ENCODE measurements at regions not wholly inside any gene's neighbourhood (a gene's known extent, or its start where the extent isn't known, plus 50 kb on each side); places are given as distances from the start of the nearest gene placed in this dataset.
"Not testable (repeated sequence)": the region's sequence is repeated elsewhere in the genome, so short reads cannot be mapped to it uniquely, and the experiment has no call there.

DNA sequence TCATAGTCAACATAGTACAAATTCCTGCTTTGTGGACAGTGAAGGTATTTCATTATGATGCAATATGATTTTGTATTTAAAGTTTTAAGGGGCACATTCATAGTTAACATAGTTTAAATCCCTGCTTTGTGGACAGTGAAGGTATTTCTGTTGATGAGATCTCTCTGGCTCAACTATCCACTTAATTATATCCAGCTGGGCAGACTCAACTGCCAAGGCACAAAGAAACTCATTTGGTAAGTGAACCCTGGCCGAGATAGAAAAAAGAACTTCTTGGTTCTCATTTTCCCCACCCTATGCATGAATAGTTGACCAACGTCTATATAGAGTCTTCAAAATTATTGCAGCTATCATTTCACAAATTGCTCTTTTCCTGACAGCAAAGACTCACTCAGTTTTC is 1194.6 kb downstream of the NCAM2 start:
- DNase-seq, result no peak

DNA sequence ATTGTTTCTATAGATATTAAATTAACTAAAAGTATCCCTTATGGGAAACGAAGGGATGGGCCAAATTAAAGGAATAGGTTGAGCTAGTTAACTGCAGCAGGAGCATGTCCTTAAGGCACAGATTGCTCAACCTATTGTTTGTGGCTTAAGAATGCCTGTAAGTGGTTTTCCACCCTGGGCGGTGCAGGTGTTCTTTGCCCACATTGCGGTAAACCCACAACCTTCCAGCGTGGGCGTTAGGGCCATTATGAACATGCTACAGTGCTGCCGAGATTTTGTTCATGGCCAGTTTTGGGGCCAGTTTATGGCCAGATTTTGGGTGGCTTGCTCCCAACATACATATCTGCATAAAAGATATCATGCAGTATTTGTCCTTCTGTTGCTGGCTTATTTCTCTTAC is 1196.8 kb downstream of the NCAM2 start:
- not testable (repeated sequence) for DNase-seq

DNA sequence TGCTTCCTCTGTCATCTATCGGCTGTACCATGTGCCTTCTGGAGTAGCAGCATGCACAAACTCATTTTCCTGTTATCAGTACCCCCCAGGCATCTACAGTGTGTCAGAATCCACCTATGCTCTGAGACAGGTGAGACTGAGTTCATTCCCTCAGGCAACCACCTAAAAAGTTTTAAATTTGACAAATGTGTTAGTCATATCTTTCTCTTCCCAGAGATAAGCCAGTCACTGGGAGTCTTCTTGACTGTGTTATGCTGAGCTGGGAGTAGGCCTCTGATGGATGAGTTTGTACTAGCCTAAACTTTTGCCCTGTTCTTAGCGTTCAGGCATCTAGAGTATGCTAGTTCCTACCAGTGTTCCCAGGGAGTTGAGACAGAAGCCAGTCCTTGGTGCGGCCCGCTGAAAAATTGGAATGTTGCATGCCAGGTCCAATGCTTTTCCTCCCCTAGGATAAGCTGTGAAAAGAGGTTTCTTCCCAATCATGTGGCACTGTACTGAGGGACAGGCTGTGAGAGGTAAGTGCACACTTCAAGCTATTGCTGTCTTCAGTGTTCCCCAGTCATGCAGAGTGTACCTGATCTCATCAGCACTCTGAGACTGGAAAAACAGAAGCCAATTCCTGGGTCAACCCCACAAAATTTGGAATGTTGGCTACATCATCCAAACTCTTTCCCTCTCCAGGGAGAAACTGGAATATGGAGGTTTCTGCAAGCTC is 1202.3 kb downstream of the NCAM2 start:
- no peak for DNase-seq

DNA sequence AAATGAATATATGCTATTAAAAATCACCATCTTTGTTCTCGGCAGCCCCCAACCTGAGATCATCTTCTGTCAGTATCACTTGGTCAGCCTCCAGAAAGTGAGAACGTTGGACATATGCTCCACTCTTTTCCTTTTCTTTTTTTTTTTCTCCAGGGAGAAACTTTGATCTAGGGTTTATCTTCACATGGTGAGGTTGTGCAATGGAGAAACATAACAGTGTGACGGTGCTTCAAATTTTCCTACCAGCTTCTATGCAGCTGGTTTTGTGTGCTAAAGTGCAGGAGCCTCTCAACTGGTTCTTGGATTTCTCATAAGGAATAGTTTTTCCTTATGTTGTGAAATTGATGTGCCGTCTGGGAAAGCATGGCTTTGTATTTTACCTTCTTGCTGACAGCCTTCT is 1202.9 kb downstream of the NCAM2 start:
- no peak for DNase-seq

DNA sequence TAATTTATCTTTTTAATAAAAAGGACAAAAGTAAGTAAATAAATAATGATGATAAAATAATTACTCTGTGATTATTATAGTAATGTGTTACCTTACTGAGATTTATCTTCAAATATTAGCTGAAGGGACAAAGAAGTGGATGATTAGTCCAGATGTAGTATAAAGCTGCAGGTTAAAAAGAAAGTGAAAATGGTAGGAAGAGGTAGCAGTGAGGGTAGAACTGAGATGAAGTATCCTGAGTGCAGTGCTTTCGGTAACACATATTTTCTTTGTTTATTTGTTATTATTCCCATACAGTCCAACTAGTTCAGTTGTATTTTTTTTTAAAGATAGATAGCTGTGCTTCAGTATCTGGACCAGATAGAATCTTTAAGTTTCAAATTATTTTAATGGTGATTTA is 1203.5 kb downstream of the NCAM2 start:
- DNase-seq, result no peak

DNA sequence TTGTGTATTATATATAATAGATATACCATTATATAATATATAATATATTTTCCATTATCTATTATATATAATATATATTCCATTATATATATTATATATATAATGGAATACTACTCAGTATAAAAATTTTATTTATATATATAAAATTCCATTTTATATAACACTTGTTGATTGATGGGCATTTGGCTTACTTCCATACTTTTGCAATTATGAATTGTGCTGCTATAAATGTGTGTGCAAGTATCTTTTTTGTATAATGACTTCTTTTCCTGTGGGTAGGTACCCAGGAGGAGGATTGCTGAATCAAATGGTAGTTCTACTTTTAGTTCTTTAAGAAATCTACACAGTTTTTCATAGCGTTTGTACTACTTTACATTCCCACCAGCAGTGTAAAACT is 1211.1 kb downstream of the NCAM2 start:
- no peak for DNase-seq

DNA sequence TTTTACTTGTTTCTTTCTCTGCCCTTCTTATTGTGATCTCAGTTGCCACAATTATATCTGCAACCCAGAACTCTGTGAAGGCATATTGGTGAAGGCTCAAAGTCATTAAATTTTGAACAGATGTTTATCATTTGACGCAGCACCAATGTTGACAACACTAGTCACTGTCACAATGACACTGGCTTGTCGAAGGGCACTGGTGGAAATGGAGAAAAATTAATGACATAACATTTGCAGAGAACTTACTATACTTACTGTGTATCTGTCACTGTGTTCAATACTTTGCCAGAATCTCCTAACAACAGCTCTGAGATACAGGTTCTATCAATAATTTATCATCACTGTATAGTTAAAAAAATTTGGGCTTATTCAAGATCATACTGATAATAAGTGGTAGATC is 1213.7 kb downstream of the NCAM2 start:
- DNase-seq, result no peak

DNA sequence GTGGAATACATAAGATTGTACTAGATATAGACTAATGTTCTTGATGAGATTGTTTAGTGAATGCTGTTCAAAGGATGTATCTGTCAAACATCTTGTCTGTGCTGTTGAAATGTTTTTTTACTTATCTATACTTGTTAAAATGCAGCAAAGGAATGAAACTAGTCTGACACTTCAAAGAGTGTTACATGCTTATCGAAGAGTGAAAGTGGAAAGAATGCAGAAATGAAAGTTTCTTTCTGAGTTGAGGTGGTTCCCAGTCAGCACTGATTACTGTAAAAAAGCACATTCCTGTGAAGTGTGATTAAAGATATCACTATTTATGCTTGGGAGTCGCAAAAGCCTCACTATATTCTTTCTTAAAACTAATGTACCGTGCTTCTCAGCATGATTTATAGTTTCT is 1225.2 kb downstream of the NCAM2 start:
- no peak for DNase-seq

DNA sequence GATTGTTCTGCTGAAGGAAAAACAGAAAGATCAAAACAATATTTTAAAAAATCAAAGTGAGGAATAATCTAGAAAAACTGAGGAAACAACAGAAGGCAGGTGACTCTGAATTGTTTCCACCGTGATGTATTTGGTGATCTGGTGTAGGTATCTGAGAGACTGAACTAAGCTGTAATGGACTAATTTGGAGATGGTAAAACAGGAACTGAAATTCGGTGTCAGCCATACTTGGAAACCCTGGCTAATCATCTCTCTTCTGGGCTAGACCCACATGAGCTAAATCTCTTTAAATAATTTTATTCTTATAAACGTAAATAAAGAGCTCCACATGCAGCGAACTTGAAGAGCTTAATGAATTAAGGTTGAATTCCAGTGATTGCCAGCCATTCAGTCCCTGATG is 1226.1 kb downstream of the NCAM2 start:
- DNase-seq, result no peak

DNA sequence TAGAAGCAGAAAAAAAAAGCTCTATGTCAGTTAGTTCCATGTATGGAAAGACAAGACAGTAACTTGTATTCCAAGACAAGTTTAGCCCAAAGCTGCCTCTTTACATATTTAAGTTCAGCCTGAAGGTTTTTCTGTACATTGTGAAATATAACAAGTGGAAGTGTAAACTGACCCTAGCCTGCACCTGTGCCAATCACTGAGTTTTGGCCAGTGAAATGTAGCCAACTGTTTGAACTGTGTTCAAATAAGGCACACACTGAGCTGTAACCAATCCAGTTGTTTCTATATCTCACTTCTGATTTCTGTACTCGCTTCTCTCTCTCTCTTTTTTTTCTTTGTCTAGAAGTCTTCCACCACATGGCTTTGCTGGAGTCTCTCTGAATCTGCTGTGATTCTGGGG is 1227.1 kb downstream of the NCAM2 start:
- no peak for DNase-seq

- no peak for DNase-seq
Observed at GRCh38 chr21:22231013-22231412, 1232.8 kb downstream of the NCAM2 start.

DNA sequence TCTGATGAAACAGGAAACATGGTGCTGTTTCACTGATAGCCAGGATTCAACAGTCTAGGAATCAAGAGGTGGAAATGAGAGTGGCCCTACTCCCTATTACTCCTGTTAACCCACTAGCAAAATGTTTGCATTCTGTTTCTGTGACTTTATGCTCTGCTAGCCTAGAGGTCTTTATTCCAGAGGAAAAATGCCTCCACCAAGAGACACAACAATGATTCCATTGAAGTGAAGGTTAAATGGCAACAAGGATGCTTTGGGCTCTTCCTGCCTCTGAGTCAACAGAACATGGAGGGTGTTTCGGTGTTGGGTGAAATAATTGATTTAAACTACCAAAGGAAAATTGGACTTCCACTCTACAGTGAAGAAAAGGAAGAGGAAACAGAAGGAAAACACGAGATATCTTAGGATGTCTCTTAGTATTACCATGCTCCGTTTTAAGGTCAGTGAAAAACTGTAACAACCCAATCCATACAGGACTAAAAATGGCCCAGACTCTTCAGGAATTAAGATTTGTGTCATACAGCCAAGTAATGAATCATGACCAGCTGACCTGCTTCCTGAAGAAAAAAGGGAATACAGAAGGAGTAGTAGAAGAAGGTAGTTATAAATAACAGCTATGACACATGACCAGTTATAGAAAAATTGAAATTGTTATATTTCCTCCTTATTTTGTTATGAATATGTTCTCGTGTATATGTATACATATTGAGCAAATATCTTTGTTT is 1237.8 kb downstream of the NCAM2 start:
- no peak for DNase-seq

- DNase-seq, result no peak
Observed at GRCh38 chr21:22244516-22244915, 1246.3 kb downstream of the NCAM2 start.

- no peak for DNase-seq
Observed at GRCh38 chr21:22250355-22250754, 1252.1 kb downstream of the NCAM2 start.

- DNase-seq, result no peak
Observed at GRCh38 chr21:22253761-22254160, 1255.6 kb downstream of the NCAM2 start.

DNA sequence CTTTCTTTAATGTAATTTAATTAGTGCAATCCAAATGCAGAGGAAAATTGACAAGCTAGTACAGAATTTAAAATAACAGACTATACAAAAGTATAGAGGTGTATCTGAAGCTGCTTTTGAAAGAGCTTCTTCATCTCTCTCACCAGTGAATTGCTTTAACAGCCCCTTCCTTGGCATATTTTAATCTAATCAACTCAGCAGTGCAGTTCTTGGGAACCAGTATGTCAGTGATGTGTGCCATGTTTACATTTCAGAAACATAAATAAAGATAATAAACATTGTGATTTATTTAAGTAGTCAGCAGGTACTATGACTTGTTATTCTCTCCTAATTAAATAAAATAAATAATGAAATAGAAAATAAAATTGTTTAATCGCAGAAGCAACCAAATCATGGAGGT is 1260.6 kb downstream of the NCAM2 start:
- no peak for DNase-seq

- no peak for DNase-seq
Observed at GRCh38 chr21:22260274-22260673, 1262.1 kb downstream of the NCAM2 start.

DNA sequence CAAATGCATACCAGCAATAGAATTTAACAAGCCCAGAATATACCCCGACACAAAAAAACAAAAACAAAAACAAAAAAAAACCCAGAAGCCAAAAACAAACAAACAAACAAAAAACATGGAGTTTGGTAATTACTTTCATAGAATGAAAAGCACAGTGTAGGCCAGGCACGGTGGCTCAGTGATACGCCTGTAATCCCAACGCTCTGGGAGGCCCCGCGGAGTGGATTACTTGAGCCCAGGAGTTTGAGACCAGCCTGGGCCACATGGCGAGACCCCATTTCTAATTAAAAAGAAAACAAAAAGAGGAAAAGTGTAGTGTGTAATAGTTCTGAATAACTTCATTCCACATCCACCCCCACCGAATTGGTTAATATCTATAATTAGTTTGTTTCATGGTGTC is 1265.7 kb downstream of the NCAM2 start:
- DNase-seq, result no peak

- no peak for DNase-seq
Observed at GRCh38 chr21:22277341-22277740, 1279.1 kb downstream of the NCAM2 start.

DNA sequence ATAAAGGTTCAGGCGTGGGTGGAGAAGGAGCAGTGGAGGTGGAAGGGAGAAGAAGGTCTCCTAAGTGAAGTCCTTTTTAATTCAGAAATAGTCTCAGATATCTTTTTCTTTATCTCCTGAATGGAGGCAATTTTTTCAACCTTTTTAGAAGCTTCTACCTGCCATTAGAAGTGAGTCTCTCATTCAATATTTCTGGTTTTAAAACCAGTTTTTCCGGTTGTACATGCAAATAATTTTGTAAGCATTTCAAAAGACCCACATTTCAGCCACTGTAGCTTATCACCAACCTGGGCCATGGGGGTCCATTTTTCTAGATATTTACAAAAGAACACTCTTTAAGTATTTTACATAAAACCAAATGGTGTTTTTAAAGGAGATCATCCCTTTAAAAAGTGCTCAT is 1280.2 kb downstream of the NCAM2 start:
- no peak for DNase-seq

DNA sequence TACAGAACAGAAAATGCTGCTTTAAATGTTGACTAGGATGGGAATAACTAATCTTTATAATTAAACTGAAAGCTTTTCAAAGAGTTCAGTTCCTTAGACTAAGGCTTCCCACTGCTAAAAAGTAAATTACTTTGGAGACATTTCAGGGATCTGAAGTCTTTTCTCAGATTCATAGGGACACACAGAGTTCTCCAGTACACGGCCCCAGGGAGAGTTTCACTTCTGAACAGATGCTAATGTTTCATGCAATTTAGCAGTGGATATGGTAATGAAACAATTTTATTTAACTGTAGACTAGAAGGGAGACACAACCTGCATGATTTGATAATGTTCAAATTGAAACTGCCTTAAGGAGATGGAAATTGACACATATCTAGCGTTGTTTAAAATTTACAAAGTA is 1282.6 kb downstream of the NCAM2 start:
- DNase-seq, result no peak

DNA sequence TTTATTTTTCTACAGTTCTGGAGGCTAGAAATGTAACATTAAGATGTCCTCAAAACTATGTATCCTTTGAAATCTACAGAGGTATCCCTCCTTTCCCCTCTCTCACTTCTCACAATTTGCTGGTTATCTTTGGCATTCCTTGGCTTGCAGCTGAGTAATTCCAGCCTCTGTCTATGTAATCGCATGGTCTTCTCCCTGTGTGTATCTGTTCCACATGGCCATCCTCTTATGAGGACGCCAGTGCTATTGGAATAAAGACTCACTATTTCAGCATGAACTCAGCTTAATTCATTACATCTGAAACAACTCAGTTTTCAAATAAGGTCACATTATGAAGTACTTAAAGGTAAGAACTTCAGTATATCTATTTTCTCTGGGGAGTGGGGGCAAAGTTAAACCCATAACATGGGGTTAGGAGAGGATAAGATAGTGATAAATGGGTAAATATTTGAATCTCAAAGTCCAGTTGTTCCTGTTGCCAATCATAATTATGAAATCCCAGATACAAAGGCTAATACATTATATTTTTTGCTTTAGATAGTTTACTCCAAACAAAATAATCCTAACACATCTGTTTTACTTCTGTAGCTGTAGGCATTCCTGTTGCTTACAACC is 1290.8 kb downstream of the NCAM2 start:
- no peak for DNase-seq

GRCh38 chr21:22292144-22292543 is 1293.9 kb downstream of the NCAM2 start:
- DNase-seq, result no peak

DNA sequence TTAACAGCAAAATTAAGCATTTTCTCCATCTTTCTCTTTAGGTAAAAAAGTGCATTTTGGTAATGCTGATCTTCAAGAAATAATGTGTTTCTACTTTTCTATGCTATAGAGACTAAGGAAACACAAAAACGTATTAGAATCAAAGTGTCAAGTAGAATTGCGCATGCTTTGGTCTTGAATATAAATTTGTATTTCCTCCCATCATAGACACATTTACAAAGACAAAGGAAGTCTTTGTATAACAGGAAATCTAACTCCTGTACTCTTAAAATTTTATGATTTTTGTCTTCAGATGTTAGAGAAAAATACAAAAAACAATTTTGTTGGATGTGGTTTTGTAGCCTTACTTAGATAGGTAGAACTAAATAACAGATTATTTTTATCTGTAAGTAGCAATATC is 1299.4 kb downstream of the NCAM2 start:
- DNase-seq, result no peak

All from NCI-H1092 treated with DMSO at 0.1 percent for 48 hours (cell line).